ENCODE measurements at regions not wholly inside any gene's neighbourhood (a gene's known extent, or its start where the extent isn't known, plus 50 kb on each side); places are given as distances from the start of the nearest gene placed in this dataset.
A peak's percentile ranks its signal among the peaks of the same experiment; 100 is the strongest.

DNA sequence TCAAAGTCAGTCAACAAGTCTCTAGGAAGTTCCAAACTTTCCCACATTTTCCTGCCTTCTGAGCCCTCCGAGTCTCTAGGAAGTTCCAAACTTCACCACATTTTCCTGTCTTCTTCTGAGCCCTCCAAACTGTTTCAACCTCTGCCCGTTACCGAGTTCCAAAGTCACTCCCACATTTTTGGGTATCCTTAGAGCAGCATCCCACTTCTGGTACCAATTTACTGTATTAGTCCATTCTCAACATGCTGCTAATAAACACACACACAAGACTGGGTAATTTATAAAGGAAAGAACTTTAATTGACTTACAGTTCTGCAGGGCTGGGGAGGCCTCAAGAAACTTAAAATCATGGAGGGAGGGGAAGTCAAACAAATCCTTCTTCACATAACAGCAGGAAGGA is 169.0 kb upstream of the HS3ST3A1 start:
- H3K36me3 ChIP-seq (ENCODE audit: control insufficient read depth, insufficient read depth, low read length) = no peaks in the 10 kb centered on the region
- H3K4me1 ChIP-seq (ENCODE audit: control insufficient read depth, insufficient read depth, low read length) = no peaks in the 10 kb centered on the region
- no peak overlapping the region for H3K4me3 ChIP-seq (ENCODE audit: low read depth, low read length)
- H3K27ac ChIP-seq (ENCODE audit: low read depth, low read length) = no peak overlapping the region
- peaks cover 5% of the 10 kb centered on the region for H3K9me3 ChIP-seq (ENCODE audit: control insufficient read depth, insufficient read depth, low read length)
- 91% methylated on average over 1 of the region's 3 CpGs for WGBS (ENCODE audit: insufficient coverage)
- DNase-seq (ENCODE audit: low read depth in 4 of 6, low spot score in 6 of 6) = no peak
- H3K27me3 ChIP-seq (ENCODE audit: control insufficient read depth, insufficient read depth, low read length) = no peaks in the 10 kb centered on the region

DNA sequence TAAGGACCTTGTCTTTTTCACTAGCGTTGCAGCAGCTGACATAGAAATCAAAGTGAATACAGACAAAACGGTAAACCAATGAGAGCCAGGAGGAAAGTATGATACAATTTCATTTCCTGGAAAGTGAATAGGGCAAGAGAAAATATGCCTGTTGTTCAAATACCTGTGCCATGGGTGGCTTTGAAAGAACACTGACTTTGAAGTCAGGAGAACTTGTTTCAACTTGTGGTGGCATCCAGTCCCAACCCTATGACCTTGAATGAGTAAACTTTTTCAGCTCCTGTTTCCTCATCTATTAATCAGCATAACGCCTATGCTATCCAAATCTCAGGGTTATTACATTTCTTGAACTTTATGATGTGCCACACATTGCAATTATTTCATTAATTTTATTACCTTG is 173.7 kb upstream of the HS3ST3A1 start:
- no peaks in the 10 kb centered on the region for H3K36me3 ChIP-seq (ENCODE audit: control insufficient read depth, insufficient read depth, low read length)
- no peak overlapping the region for H3K4me3 ChIP-seq (ENCODE audit: low read depth, low read length)
- no peaks in the 10 kb centered on the region for H3K27me3 ChIP-seq (ENCODE audit: control insufficient read depth, insufficient read depth, low read length)
- no peak overlapping the region for H3K27ac ChIP-seq (ENCODE audit: low read depth, low read length)
- WGBS (ENCODE audit: insufficient coverage) = 0% methylated on average over 1 of the region's 3 CpGs
- no peaks in the 10 kb centered on the region for H3K9me3 ChIP-seq (ENCODE audit: control insufficient read depth, insufficient read depth, low read length)
- H3K4me1 ChIP-seq (ENCODE audit: control insufficient read depth, insufficient read depth, low read length) = no peaks in the 10 kb centered on the region
- no peak for DNase-seq (ENCODE audit: low read depth in 4 of 6, low spot score in 6 of 6)

DNA sequence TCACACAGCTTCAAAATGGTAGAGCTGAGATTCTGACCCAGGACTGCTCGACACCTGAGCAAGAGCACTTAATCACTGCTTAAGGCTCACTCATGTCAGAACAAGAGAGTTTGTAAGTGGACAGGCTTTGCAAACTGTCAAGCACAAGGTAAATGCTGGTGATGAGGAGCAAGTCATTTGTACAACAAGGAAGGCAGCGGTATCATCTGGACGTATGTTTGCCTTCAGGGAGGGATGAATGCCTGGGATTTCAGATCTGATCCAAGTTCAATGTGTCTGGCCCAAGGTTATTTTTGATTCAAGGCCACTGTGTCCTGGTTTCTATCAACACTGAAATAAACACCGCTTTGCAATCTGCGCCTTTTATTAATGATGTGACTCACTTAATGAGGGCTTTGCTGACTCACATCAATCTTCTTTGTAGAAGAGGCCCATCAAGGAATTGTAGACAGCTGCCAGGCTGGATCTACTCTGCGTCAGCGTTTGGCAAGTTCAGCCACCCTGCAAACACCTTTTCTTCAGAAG is 174.4 kb upstream of the HS3ST3A1 start:
- Histone ChIP-seq H3K4me3 (ENCODE audit: low read depth, low read length) (no peak overlapping the region), H3K27me3 (ENCODE audit: control insufficient read depth, insufficient read depth, low read length) (no peaks in the 10 kb centered on the region), H3K27ac (ENCODE audit: low read depth, low read length) (no peak overlapping the region), H3K9me3 (ENCODE audit: control insufficient read depth, insufficient read depth, low read length) (no peaks in the 10 kb centered on the region), H3K36me3 (ENCODE audit: control insufficient read depth, insufficient read depth, low read length) (no peaks in the 10 kb centered on the region), H3K4me1 (ENCODE audit: control insufficient read depth, insufficient read depth, low read length) (no peaks in the 10 kb centered on the region)
- DNase-seq (ENCODE audit: low read depth in 4 of 6, low spot score in 6 of 6) = no peak
- WGBS (ENCODE audit: insufficient coverage) = 92% methylated on average over 3 of the region's 7 CpGs

DNA sequence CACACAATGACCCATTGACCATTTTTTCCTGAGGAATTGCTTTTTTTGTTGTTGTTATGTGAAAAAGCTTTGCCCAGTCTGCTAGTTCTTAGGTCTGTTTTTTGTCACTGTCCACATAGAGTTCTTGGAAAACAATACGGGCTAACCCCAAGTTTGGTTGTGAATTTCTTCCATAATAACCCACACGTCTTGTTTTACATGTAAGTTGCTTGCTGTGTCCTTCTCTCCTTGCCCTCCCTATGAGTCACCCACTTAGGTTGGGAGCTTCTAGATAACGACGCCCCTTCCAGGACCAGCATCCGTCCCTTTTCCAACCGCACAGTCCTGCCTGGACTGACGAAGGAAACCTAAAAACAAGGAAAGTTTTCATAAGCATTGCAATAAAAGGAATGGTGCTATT is 175.3 kb upstream of the HS3ST3A1 start:
- Histone ChIP-seq H3K27ac (ENCODE audit: low read depth, low read length) (no peak overlapping the region), H3K9me3 (ENCODE audit: control insufficient read depth, insufficient read depth, low read length) (no peaks in the 10 kb centered on the region), H3K4me3 (ENCODE audit: low read depth, low read length) (no peak overlapping the region), H3K27me3 (ENCODE audit: control insufficient read depth, insufficient read depth, low read length) (no peaks in the 10 kb centered on the region), H3K36me3 (ENCODE audit: control insufficient read depth, insufficient read depth, low read length) (no peaks in the 10 kb centered on the region), H3K4me1 (ENCODE audit: control insufficient read depth, insufficient read depth, low read length) (no peaks in the 10 kb centered on the region)
- WGBS (ENCODE audit: insufficient coverage) = 81% methylated on average over 2 of the region's 7 CpGs
- no peak for DNase-seq (ENCODE audit: low read depth in 4 of 6, low spot score in 6 of 6)

DNA sequence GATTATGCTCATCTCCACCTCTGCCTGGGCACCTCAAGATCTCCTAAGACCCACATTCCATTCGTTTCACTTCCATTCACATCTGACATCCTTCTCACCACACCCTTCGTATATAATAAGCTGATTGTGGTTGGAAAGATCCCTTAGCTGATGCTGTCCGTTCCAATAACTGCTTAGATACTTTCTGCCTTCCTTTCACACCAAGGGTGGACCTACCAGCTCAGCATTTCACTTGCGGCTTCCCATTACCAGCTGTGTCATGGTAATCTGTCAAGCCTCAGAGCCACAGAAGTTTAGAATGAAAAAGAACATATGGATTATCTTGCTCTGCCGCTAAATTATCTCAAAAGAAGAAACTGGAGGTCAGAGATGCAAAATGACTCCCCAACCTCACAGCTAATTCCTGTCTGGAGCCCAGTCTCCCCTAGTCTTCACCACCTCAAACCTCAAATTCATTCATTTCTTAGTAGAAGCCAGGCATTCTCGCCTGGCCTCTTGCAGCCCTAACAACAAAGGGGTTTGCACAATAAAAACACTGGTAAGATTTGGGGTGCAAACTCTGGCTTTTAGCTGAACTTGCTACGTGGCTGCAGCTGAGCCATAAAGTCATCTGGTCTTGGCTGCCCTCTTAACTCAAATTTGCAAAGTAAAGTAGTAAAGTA is 182.8 kb upstream of the HS3ST3A1 start:
- H3K9me3 ChIP-seq (ENCODE audit: control insufficient read depth, insufficient read depth, low read length) = no peaks in the 10 kb centered on the region
- no peaks in the 10 kb centered on the region for H3K36me3 ChIP-seq (ENCODE audit: control insufficient read depth, insufficient read depth, low read length)
- H3K4me3 ChIP-seq (ENCODE audit: low read depth, low read length) = no peak overlapping the region
- 87% methylated on average over 3 of the region's 7 CpGs for WGBS (ENCODE audit: insufficient coverage)
- H3K27me3 ChIP-seq (ENCODE audit: control insufficient read depth, insufficient read depth, low read length) = no peaks in the 10 kb centered on the region
- no peak for DNase-seq (ENCODE audit: low read depth in 4 of 6, low spot score in 6 of 6)
- H3K27ac ChIP-seq (ENCODE audit: low read depth, low read length) = no peak overlapping the region
- no peaks in the 10 kb centered on the region for H3K4me1 ChIP-seq (ENCODE audit: control insufficient read depth, insufficient read depth, low read length)

DNA sequence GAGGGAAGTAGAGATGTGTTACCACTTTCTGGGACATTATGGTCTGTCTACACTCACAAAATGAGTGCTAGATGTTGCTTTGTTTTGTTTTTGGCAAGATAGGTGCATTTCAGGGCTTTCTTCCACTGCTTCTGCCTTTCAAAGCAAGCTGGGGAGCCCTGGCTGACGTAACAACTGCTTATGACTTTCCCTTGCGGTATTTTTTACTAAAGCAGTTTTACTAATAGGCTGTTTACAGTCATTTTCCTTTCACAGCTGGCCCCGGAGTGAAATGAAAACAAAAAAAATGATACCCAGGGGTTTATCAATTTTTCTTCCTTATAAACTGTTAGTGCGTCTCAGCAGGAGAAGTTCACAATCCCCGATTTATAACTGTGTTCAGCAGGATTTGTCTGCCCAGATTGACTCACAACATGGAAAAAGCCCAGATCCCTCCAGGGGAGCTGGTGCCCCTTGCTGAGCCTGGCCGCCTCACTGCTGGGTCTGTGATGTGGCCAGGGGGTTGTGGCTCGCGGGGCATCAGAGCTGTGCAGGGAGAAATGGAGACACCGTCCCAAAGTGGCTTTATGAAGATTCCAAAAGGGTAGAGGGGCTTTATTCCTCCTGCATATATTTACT is 184.4 kb upstream of the HS3ST3A1 start:
- H3K27me3 ChIP-seq (ENCODE audit: control insufficient read depth, insufficient read depth, low read length) = no peaks in the 10 kb centered on the region
- no peaks in the 10 kb centered on the region for H3K4me1 ChIP-seq (ENCODE audit: control insufficient read depth, insufficient read depth, low read length)
- H3K9me3 ChIP-seq (ENCODE audit: control insufficient read depth, insufficient read depth, low read length) = no peaks in the 10 kb centered on the region
- peak; percentile 9 to 93 (median 21) for DNase-seq (ENCODE audit: low read depth in 4 of 6, low spot score in 6 of 6)
- H3K36me3 ChIP-seq (ENCODE audit: control insufficient read depth, insufficient read depth, low read length) = no peaks in the 10 kb centered on the region
- no peak overlapping the region for H3K27ac ChIP-seq (ENCODE audit: low read depth, low read length)
- 37% methylated on average over 2 of the region's 9 CpGs for WGBS (ENCODE audit: insufficient coverage)
- H3K4me3 ChIP-seq (ENCODE audit: low read depth, low read length) = no peak overlapping the region

DNA sequence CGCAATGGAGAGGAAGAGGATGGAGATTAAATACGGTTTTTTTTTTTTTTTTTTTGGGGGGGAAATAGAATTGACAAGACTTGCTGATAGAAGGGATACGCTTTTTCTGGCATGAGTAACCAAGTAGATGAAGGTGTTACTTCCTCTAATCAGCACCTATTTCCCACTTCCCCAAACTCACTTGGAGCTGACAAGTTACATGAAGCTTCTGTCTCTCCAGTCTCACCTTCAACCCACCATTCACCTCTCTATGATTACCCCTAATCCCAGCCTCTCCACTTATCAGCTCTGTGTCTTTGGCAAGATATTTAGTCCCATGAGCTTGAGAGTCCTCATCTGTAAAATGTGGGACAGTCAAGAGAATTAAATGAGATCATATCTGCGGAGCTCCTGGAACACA is 185.9 kb upstream of the HS3ST3A1 start:
- no peak overlapping the region for H3K4me3 ChIP-seq (ENCODE audit: low read depth, low read length)
- 95% methylated on average over 2 of the region's 4 CpGs for WGBS (ENCODE audit: insufficient coverage)
- DNase-seq (ENCODE audit: low read depth in 4 of 6, low spot score in 6 of 6) = no peak
- no peaks in the 10 kb centered on the region for H3K4me1 ChIP-seq (ENCODE audit: control insufficient read depth, insufficient read depth, low read length)
- H3K9me3 ChIP-seq (ENCODE audit: control insufficient read depth, insufficient read depth, low read length) = no peaks in the 10 kb centered on the region
- no peaks in the 10 kb centered on the region for H3K36me3 ChIP-seq (ENCODE audit: control insufficient read depth, insufficient read depth, low read length)
- no peaks in the 10 kb centered on the region for H3K27me3 ChIP-seq (ENCODE audit: control insufficient read depth, insufficient read depth, low read length)
- H3K27ac ChIP-seq (ENCODE audit: low read depth, low read length) = no peak overlapping the region

DNA sequence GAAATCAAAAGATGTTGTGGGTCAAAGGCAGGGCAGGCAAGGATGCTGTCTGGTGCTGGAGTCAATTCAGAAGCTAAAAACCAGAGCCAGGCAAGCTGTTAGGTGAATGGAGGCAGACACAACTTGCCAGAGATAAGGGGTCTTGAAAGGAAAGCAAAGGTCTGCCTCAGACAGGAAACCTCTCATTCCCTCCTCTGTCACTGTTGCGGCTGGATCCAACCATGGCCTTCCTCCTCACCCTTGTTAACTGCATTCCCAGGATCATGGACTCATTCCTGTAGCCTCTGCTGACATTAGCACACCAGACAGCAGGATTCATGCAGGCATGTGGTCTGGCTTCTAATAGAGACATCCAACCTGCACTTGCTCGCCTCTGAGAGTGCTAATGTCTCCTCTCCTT is 186.7 kb upstream of the HS3ST3A1 start:
- 89% methylated on average over 1 of the region's 2 CpGs for WGBS (ENCODE audit: insufficient coverage)
- no peak overlapping the region for H3K27ac ChIP-seq (ENCODE audit: low read depth, low read length)
- DNase-seq (ENCODE audit: low read depth in 4 of 6, low spot score in 6 of 6) = no peak

DNA sequence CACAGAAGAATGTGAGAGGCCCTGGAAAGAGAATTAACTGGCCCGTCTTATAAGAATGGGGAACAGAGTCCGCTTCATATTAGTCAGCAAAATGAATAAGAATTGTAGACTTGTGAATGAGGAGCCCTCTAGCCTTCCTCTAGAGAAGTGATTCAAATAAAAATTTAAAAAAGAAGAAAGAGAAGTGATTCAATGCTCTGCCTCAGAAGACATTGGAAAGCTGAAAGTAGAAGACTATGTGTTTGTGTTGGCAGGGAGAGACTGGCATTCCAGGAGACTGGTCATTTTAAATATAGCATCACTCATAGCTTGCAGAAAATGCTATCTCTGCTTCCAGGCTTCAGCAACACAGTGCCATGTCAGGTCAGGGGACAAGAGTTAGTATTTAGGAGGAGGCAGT is 190.6 kb upstream of the HS3ST3A1 start:
- H3K4me3 ChIP-seq (ENCODE audit: low read depth, low read length) = no peak overlapping the region
- no peaks in the 10 kb centered on the region for H3K4me1 ChIP-seq (ENCODE audit: control insufficient read depth, insufficient read depth, low read length)

More for the DNA sequence above, 186.7 kb upstream of the HS3ST3A1 start:
- H3K9me3 ChIP-seq (ENCODE audit: control insufficient read depth, insufficient read depth, low read length) = no peaks in the 10 kb centered on the region
- H3K36me3 ChIP-seq (ENCODE audit: control insufficient read depth, insufficient read depth, low read length) = no peaks in the 10 kb centered on the region
- no peak overlapping the region for H3K4me3 ChIP-seq (ENCODE audit: low read depth, low read length)
- H3K27me3 ChIP-seq (ENCODE audit: control insufficient read depth, insufficient read depth, low read length) = no peaks in the 10 kb centered on the region
- H3K4me1 ChIP-seq (ENCODE audit: control insufficient read depth, insufficient read depth, low read length) = no peaks in the 10 kb centered on the region

DNA sequence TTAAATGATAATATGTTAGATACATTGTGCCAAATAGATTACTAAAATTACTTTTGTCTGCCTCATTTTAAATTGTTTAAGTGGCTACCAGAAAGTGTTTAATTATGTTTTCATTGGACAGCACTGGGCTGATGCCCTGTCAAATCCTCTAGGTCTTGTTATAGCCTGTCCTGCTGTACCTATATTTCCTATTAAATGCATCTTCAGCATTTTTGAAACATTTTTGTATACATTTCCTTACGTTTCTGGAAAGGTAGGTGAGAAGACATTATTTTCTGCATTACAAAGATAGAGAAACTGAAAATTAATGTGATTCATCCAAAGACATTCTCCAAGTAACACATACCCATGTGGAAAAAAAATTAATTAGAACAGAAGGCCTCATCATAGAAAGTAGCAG is 192.2 kb upstream of the HS3ST3A1 start:
- no peak for DNase-seq (ENCODE audit: low read depth in 4 of 6, low spot score in 6 of 6)
- H3K9me3 ChIP-seq (ENCODE audit: control insufficient read depth, insufficient read depth, low read length) = no peaks in the 10 kb centered on the region
- no peak overlapping the region for H3K27ac ChIP-seq (ENCODE audit: low read depth, low read length)
- no peak overlapping the region for H3K4me3 ChIP-seq (ENCODE audit: low read depth, low read length)
- H3K36me3 ChIP-seq (ENCODE audit: control insufficient read depth, insufficient read depth, low read length) = no peaks in the 10 kb centered on the region
- no CpG with 5 or more reads among the region's 1 CpG for WGBS (ENCODE audit: insufficient coverage)
- H3K27me3 ChIP-seq (ENCODE audit: control insufficient read depth, insufficient read depth, low read length) = no peaks in the 10 kb centered on the region
- H3K4me1 ChIP-seq (ENCODE audit: control insufficient read depth, insufficient read depth, low read length) = no peaks in the 10 kb centered on the region

More for the DNA sequence above, 190.6 kb upstream of the HS3ST3A1 start:
- Histone ChIP-seq H3K27ac (ENCODE audit: low read depth, low read length) (no peak overlapping the region), H3K9me3 (ENCODE audit: control insufficient read depth, insufficient read depth, low read length) (no peaks in the 10 kb centered on the region), H3K27me3 (ENCODE audit: control insufficient read depth, insufficient read depth, low read length) (no peaks in the 10 kb centered on the region), H3K36me3 (ENCODE audit: control insufficient read depth, insufficient read depth, low read length) (no peaks in the 10 kb centered on the region)
- DNase-seq (ENCODE audit: low read depth in 4 of 6, low spot score in 6 of 6) = no peak
- WGBS (ENCODE audit: insufficient coverage) = 40% methylated on average over 1 of the region's 2 CpGs
